HG03064 (cell line): ENCODE measurements at regions not wholly inside any gene's neighbourhood (a gene's known extent, or its start where the extent isn't known, plus 50 kb on each side); places are given as distances from the start of the nearest gene placed in this dataset.
"Not testable (repeated sequence)": the region's sequence is repeated elsewhere in the genome, so short reads cannot be mapped to it uniquely, and the experiment has no call there.

Source experiments
- ATAC-seq: cut with Tn5 transposase; IDR thresholded peaks from one replicate; pipeline ENCODE4 v1.9.1; 2021; ENCODE audit warnings: low read depth; ENCODE audit not compliant: unreplicated experiment

GRCh38 chr3:103134023-103134724 is 699.4 kb downstream of the ZPLD1 start:
- peak; percentile 78 for ATAC-seq

- no peak for ATAC-seq
Measured at GRCh38 chr3:103136621-103137020, 701.8 kb downstream of the ZPLD1 start.

- no peak for ATAC-seq
Measured at GRCh38 chr3:103137830-103138229, 703.0 kb downstream of the ZPLD1 start.

- ATAC-seq, result no peak
Measured at GRCh38 chr3:103158183-103158582, 723.4 kb downstream of the ZPLD1 start.

- no peak for ATAC-seq
Measured at GRCh38 chr3:103166890-103167289, 732.1 kb downstream of the ZPLD1 start.

GRCh38 chr3:103167850-103168249 is 733.0 kb downstream of the ZPLD1 start:
- peak; percentile 69 for ATAC-seq

- ATAC-seq, result no peak
Measured at GRCh38 chr3:103169289-103169688, 734.5 kb downstream of the ZPLD1 start.

GRCh38 chr3:103170651-103171050 is 735.8 kb downstream of the ZPLD1 start:
- peak; percentile 64 for ATAC-seq

- ATAC-seq, result no peak
Measured at GRCh38 chr3:103173940-103174339, 739.1 kb downstream of the ZPLD1 start.

- ATAC-seq, result no peak
Measured at GRCh38 chr3:103181160-103181559, 746.3 kb downstream of the ZPLD1 start.

- no peak for ATAC-seq
Measured at GRCh38 chr3:103184772-103185171, 750.0 kb downstream of the ZPLD1 start.

GRCh38 chr3:103189941-103190340 is 755.1 kb downstream of the ZPLD1 start:
- ATAC-seq, result no peak

- no peak for ATAC-seq
Measured at GRCh38 chr3:103195216-103195615, 760.4 kb downstream of the ZPLD1 start.

- no peak for ATAC-seq
Measured at GRCh38 chr3:103203441-103203840, 768.6 kb downstream of the ZPLD1 start.

GRCh38 chr3:103210583-103210982 is 775.8 kb downstream of the ZPLD1 start:
- no peak for ATAC-seq

- peak; percentile 100 for ATAC-seq
Measured at GRCh38 chr3:103218146-103218545, 783.3 kb downstream of the ZPLD1 start.

GRCh38 chr3:103218793-103219192 is 784.0 kb downstream of the ZPLD1 start:
- no peak for ATAC-seq

GRCh38 chr3:103227651-103228050 is 792.8 kb downstream of the ZPLD1 start:
- ATAC-seq, result no peak

- ATAC-seq, result no peak
Measured at GRCh38 chr3:103247459-103247858, 812.6 kb downstream of the ZPLD1 start.

GRCh38 chr3:103254827-103255226 is 820.0 kb downstream of the ZPLD1 start:
- ATAC-seq, result not testable (repeated sequence)

- no peak for ATAC-seq
Measured at GRCh38 chr3:103269287-103269686, 834.5 kb downstream of the ZPLD1 start.

GRCh38 chr3:103271575-103271974 is 836.8 kb downstream of the ZPLD1 start:
- ATAC-seq, result no peak
